Stimulated activated CD4-positive, alpha-beta T cell treated with anti-CD3 and anti-CD28 coated beads, Interleukin-4, amount 100 ng/mL, for 1 hour (primary cell): ENCODE measurements at regions not wholly inside any gene's neighbourhood (a gene's known extent, or its start where the extent isn't known, plus 50 kb on each side); places are given as distances from the start of the nearest gene placed in this dataset.

Experiments used
- DNase-seq: peaks from one replicate; pipeline ENCODE4 v3.0.0-alpha.2; 2020

DNA sequence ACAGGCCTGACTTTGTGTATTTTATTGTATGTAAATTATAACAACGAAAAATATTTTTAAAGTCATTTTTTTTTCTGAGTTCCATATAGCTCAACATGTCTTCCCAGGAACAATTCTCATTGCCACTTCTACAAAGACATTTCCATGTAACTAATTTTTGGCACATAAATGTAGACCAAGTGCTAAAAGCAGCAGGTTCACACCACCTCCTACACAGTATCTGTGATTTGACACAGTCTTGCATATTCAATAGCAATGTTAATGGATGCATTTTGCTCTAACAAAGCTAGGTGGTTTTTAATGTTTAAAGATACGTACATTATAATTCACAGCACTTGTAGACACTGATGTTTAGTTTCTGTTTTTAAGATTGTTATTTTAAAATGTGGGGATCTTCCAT lies 346.5 kb downstream of the GPAM start:
- DNase-seq = no peak

DNA sequence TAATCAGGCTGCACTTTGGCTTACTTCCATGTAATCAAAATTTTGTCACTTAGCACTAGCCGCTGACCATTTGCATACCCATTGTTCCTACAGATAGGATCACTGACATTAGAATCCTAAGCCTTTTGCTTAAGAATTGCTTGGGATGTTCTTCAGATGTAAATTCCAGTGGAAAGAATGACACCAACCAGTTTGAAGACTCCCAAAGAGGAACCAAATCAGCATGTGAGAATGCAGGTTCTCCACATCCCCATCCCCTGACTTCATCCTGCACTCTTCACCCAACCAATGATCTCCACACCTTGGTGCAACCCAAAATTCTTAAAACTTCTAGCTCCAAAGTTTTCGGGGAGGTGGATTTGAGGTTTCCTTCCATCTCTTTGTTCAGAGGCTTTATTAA lies 345.6 kb downstream of the GPAM start:
- no peak for DNase-seq

DNA sequence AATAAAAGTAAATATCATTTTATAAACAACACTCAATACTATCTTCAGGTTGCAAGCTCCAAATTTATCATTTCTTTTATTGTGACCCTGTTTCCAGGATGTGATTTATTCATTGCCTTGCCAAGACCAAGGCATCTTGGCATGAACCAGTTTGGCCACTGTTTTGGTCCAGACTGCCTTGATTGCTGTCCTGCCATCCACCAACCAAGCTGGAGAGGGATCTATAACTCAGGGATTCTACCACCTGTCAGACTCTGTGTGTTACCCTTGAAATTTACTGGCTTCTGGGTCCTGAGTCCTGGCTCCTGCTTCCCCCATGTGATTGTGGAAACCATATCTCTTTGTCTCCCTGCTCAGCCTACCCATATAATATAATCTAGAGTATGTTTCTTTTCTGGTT lies 343.0 kb downstream of the GPAM start:
- DNase-seq = no peak

DNA sequence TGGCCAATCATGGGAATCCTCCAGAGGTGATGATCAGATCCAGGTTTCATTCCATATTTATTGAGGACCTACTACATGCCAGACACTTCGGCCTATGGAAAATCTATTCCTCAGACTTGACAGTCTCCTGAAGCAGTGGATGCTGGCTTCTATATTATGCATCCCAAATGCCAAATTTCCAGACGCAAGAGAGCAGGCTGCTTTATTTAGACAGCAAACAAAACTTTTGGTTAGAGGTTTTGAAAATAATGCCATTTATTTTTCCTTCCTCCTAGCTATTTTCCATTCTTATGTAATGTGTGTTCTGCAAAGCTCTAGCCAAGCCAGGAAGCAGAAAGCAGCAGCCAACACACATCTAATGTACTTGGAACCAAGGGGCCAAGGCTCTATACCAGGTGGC lies 330.8 kb downstream of the GPAM start:
- DNase-seq = no peak

GRCh38 chr10:111856631-111857030 lies 326.9 kb downstream of the GPAM start:
- DNase-seq = no peak

GRCh38 chr10:111865550-111865949 lies 318.0 kb downstream of the GPAM start:
- no peak for DNase-seq

GRCh38 chr10:111871458-111871857 lies 312.1 kb downstream of the GPAM start:
- no peak for DNase-seq

GRCh38 chr10:111872591-111872990 lies 311.0 kb downstream of the GPAM start:
- DNase-seq = no peak

DNA sequence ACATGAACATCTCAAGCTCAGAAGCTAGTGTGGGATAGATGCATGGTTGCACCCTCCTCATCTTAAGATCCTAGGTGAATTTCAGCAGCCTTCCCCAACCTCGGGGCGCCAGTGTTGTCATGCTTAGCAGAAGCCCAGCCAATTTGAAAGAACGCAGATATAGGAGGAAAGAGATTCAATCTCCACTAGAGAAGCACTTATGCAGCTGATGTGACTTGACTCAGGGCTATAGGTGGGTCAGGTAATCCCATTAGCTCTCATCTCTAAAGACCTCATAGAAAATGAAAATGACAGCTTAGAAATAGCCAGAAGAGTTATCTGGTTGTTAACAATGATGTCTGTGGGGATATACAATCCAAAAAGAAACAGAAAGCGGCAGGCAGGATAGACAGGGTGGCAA lies 310.5 kb downstream of the GPAM start:
- no peak for DNase-seq

GRCh38 chr10:111873621-111874135 lies 309.9 kb downstream of the GPAM start:
- DNase-seq = no peak

- no peak for DNase-seq
Measured at GRCh38 chr10:111874576-111874975, 309.0 kb downstream of the GPAM start.

DNA sequence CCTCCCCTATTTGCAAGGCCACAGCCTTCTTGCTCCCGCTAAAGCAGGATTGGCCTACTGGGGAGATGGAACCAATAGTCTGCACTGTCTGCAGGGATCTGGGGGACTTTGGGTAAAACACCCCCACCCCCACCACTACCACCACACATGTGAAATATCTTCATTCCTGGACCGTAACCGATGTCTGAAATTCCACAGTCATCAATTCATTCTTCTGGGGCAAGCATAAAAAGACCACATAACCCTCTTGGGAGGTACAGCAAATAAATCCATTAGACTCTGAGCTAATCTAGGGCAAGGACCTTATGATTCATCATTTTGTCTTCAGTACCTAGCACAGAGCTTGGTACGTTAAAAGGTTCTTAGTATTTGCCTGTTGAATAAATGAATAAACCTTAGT lies 307.8 kb downstream of the GPAM start:
- DNase-seq = no peak

- DNase-seq = no peak
Measured at GRCh38 chr10:111877258-111877657, 306.3 kb downstream of the GPAM start.

GRCh38 chr10:111879969-111880368 lies 303.6 kb downstream of the GPAM start:
- DNase-seq = no peak

GRCh38 chr10:111885046-111885445 lies 298.5 kb downstream of the GPAM start:
- DNase-seq = no peak

- DNase-seq = no peak
Measured at GRCh38 chr10:111885919-111886318, 297.6 kb downstream of the GPAM start.

DNA sequence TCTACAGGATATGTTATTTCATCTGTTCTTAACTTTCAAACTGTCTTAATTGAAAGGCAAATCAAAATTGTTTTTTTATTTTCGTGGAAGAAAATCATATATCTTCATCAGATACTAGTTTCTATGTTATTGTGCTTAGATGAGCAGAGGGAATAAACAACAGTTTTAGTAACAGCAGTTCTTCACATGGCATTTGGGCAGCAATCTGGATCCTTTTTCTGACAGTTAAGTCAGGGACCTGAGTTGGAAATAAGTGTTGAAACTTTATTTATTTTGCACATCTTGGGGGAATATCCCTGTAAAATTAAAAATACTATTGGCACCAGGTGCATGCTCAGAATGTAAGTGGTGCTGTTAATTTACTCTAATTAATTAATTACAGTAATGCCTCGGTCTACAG lies 296.3 kb downstream of the GPAM start:
- DNase-seq = no peak

DNA sequence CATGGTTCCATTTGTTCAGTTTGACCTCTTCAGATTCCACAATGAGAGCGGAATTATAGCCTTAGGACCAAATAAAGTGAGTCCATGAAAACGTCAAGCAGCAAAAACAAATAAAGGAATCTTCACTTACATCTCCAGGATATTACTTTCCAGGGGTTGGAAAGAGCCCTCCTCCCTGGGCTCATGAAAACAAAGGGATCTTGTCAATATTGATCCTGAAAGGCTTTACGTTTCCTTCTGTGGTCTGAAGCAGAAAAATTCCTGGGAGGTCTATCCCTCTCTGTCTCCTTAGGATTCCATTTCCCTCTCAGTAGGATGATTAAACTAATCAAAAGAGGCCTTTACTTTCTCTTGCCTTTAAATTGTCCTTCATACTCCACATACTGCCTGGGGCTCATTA lies 293.5 kb downstream of the GPAM start:
- no peak for DNase-seq

DNA sequence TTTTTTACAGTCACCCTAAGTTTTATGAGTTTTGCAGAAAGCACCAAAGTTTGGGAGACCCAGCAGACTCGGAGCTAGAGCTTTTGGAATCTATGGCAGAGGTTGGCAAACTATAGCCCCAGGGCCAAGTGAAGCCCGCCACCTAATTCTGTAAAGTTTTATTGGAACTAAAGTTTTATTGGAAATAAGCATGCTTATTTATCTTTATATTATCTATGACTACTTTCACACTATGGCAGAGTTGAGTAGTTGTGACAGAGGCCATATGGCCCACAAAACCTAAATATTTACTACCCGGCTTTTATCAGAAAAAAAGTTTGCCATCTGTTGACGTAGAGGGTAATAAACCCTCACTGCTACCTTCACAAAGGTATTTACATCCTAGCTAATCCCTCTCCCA lies 267.6 kb downstream of the GPAM start:
- no peak for DNase-seq

DNA sequence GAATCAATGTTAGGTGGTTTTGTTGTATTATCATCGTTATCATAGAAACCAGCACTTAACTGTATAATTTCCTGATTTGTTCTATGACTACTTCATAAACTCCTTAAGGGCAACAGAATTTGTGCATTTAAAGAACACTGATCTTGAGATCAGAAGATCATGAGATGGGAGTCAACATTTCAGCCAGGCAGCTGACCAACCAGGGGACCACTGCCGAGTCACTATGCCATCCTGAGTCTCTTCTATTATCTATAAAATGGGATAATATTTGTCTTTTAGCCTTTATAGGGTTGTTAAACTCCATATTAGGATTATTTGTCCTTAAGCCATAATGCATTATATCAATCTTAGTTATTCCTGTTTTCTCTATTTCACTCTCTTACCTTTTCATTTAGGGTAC lies 261.7 kb downstream of the GPAM start:
- no peak for DNase-seq

- no peak for DNase-seq
Measured at GRCh38 chr10:111923032-111923431, 260.5 kb downstream of the GPAM start.

- no peak for DNase-seq
Measured at GRCh38 chr10:111926286-111926685, 257.3 kb downstream of the GPAM start.

GRCh38 chr10:111933937-111934336 lies 249.6 kb downstream of the GPAM start:
- DNase-seq = no peak

DNA sequence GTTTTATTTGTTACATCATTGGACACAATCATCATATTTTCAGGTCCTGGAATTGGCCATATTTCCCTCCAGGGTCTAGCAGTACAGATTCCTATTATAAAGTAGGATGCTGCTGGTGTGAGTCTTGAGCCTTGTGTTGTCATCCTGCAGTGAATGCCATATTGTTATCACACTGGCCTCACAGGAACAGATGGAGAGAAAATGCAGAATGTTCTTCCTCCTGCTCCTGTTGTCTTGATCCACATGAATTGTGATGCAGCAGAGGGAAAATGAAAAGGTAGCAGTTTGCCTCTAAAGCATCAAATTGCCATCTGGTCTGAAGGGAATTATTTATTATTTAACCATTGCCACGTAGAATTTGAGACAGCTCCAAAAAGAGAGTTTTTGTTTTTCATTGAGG lies 248.6 kb downstream of the GPAM start:
- no peak for DNase-seq

DNA sequence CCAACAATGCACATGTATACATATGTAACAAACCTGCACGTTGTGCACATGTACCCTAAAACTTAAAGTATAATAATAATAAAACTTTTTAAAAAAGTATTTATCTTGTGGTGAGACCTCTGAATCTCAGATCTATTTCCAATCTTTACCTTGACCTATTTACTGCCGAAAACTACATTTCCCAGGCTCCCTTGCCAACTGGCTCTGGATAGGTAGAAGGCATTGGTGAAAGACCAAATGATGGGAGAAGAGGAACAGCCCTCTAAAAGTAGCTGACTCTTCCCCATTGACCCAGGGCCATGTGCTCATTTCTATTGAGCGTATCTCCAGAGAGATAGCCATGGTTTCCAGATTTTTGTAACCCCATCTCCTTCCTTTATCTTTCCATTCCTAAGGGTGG lies 247.4 kb downstream of the GPAM start:
- DNase-seq = no peak

DNA sequence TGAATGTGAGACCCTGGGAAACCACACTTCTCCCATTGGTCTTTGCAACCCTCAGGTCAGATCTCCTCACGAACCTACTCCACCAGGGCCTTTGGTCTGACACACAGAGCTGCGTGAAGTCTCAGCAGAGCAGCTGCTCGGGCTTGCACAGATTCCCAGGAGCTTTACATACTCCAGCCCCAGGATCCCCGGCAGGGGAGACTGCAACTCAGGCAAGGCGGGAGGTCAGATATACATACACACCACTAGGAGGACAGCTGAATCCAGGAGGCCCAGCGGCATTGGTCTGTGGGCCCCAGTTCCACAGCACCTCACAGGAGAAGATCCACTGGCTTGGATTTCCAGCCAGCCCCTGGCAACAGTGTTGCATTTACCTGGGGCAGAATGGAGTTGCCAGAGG lies 239.2 kb downstream of the GPAM start:
- no peak for DNase-seq
